Esophagus muscularis mucosa (tissue), 4 donors: ENCODE measurements at regions not wholly inside any gene's neighbourhood (a gene's known extent, or its start where the extent isn't known, plus 50 kb on each side); places are given as distances from the start of the nearest gene placed in this dataset.

Experiments
- DNase-seq: peaks from one replicate; pipeline ENCODE4 v3.0.0-alpha.2; 2017; ENCODE audit errors: extremely low spot score
- H3K27ac ChIP-seq, 4 donors: fragments of 200-600 bp; sonication (generic); replicated peaks in 1 of 4; 1 replicate in 3 of 4; 2 replicates in 1 of 4; pipeline ENCODE4 v1.5.1; 2016 to 2019; ENCODE audit warnings: mild to moderate bottlenecking in 1 of 4
- H3K27me3 ChIP-seq, 4 donors: fragments of 200-600 bp; sonication (generic); one replicate each; pipeline versions ENCODE4 v1.5.1 to v1.6.0; 2016 to 2019
- H3K36me3 ChIP-seq, 4 donors: fragments of 200-600 bp; sonication (generic); one replicate each; pipeline ENCODE4 v1.5.1; 2016 to 2019
- H3K4me1 ChIP-seq, 4 donors: fragments of 200-600 bp; sonication (generic); one replicate each; pipeline ENCODE4 v1.5.1; 2016 to 2019
- H3K4me3 ChIP-seq, 4 donors: fragments of 200-600 bp; sonication (generic); 1 replicate in 2 of 4; 2 replicates in 2 of 4; pipeline ENCODE4 v1.5.1; 2016 to 2019; ENCODE audit warnings: mild to moderate bottlenecking in 4 of 4, moderate library complexity in 1 of 4
- H3K9me3 ChIP-seq, 4 donors: fragments of 200-600 bp; sonication (generic); 1 replicate in 3 of 4; 2 replicates in 1 of 4; pipeline ENCODE4 v1.5.1; 2016 to 2019
- EP300 ChIP-seq: sonication (generic); formaldehyde crosslinking; IDR thresholded peaks from one replicate; pipeline ENCODE4 v1.6.1; 2017; ENCODE audit warnings: antibody characterized with exemption
- POLR2A ChIP-seq: fragments of 450-650 bp; IDR thresholded peaks from one replicate; pipeline ENCODE4 v1.6.1; 2017; ENCODE audit warnings: antibody characterized with exemption, moderate library complexity, mild to moderate bottlenecking, low read depth
- POLR2AphosphoS5 ChIP-seq, 2 donors: sonication (generic); formaldehyde crosslinking; IDR thresholded peaks; one replicate each; pipeline ENCODE4 v1.6.1; 2017; ENCODE audit warnings: antibody characterized with exemption in 2 of 2
- WGBS: methylation state at CpG from one replicate; pipeline ENCODE4 v1.1.5; 2018; 5-methylcytosine and 5-hydroxymethylcytosine counted together
- intact Hi-C: fragments of 100-400 bp; cut with DNase I; formaldehyde crosslinking; loops from one replicate; pipeline ENCODE4 v1.15.1; 2023
- TF ChIP-seq, protein P1 (sequence below), 3 experiments: fragments of 200-600 bp in 2 of 3; fragments of 450-650 bp in 1 of 3; sonication (generic) in 2 of 3; IDR thresholded peaks; one replicate each; pipeline ENCODE4 v1.5.1; 2017 to 2019; ENCODE audit warnings: antibody characterized with exemption in 3 of 3, mild to moderate bottlenecking in 2 of 3, moderate library complexity in 1 of 3

DNA sequence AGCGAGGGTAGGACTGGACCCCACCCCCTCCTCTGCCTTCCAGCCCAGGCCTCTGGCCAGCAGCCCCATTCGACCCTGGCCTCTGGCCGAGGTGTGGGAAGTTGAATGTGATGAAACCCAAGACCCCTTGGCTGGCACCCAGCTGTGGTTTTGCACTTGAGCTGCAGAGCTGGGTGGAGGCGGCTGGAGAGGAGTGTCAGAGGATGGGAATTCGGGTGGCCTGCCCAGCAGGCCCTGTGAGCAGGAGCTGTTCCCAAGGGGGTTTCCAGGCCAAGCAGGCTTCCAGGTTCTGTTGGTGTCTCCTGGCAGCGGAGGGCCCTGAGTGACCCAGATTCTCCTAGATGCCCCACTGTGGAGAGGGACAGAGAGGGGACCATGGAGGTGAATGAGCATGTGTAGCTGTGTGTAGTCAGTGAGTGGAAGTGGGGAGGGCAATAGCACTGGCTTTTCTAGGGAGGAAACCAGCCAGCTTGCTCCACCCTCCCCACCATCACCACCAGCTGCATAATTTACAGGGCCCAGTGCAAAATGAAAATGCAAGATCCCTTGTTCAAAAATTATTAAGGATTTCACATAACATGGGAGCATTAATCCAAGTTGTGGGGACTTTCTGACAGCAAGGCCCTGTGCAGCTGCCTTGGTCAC lies 172.2 kb upstream of the HAAO start:
- H3K4me3 ChIP-seq = no peak overlapping the region
- no peak for DNase-seq
- 56% methylated on average over 6 of the region's 6 CpGs for WGBS
- no peaks in the 10 kb centered on the region for H3K27me3 ChIP-seq
- TF ChIP-seq EP300 = no peak
- TF ChIP-seq POLR2AphosphoS5 (IDR thresholded peaks at IDR 0.05) = no peak
- no peak for TF ChIP-seq POLR2A
- TF ChIP-seq, protein P1, sequence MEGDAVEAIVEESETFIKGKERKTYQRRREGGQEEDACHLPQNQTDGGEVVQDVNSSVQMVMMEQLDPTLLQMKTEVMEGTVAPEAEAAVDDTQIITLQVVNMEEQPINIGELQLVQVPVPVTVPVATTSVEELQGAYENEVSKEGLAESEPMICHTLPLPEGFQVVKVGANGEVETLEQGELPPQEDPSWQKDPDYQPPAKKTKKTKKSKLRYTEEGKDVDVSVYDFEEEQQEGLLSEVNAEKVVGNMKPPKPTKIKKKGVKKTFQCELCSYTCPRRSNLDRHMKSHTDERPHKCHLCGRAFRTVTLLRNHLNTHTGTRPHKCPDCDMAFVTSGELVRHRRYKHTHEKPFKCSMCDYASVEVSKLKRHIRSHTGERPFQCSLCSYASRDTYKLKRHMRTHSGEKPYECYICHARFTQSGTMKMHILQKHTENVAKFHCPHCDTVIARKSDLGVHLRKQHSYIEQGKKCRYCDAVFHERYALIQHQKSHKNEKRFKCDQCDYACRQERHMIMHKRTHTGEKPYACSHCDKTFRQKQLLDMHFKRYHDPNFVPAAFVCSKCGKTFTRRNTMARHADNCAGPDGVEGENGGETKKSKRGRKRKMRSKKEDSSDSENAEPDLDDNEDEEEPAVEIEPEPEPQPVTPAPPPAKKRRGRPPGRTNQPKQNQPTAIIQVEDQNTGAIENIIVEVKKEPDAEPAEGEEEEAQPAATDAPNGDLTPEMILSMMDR (IDR thresholded peaks at IDR 0.05) = no peak
- H3K9me3 ChIP-seq = no peaks in the 10 kb centered on the region
- H3K27ac ChIP-seq = peak overlapping the region; percentile 35 to 77 (median 52)
- intact Hi-C loops = no loop called here
- peaks cover 46 to 71% (median 70%) of the 10 kb centered on the region in 4 donors for H3K4me1 ChIP-seq
- no peaks in the 10 kb centered on the region for H3K36me3 ChIP-seq

DNA sequence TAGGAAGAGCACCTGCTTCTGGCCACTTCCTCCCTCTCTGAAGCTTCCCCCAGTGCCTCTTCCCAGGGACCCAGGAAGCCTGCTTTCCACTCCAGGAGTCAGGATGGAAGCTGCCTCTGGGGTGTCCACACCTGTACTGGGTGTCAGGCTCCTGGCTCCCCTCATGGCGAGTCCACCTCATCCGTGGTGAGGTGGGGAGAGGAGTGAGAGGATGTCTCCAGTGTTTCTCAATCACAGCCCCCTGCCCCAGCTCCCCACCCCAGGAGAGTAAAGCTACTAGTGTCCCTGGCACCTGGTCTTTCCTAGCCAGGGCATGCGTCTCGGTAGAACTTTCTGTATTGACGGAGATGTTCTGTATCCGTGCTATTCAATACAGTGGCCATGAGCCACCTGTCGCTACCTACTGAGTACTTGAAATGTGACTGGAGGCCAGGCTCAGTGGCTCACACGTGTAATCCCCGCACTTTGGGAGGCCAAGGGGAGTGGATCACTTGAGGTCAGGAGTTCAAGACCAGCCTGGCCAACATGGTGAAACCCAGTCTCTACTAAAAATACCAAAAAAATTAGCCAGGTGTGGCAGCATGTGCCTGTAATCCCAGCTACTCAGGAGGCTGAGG lies 171.2 kb upstream of the HAAO start:
- Histone ChIP-seq H3K27me3 (no peaks in the 10 kb centered on the region), H3K4me1 (peaks cover 54 to 73% (median 72%) of the 10 kb centered on the region in 4 donors), H3K36me3 (no peaks in the 10 kb centered on the region), H3K27ac (peak overlapping the region; percentile 63 to 80 (median 74)), H3K9me3 (no peaks in the 10 kb centered on the region), H3K4me3 (no peak overlapping the region)
- WGBS = 79% methylated on average over 6 of the region's 9 CpGs
- TF ChIP-seq, protein P1 (IDR thresholded peaks at IDR 0.05) = no peak
- TF ChIP-seq EP300 = no peak
- intact Hi-C loops = no loop called here
- DNase-seq = no peak

DNA sequence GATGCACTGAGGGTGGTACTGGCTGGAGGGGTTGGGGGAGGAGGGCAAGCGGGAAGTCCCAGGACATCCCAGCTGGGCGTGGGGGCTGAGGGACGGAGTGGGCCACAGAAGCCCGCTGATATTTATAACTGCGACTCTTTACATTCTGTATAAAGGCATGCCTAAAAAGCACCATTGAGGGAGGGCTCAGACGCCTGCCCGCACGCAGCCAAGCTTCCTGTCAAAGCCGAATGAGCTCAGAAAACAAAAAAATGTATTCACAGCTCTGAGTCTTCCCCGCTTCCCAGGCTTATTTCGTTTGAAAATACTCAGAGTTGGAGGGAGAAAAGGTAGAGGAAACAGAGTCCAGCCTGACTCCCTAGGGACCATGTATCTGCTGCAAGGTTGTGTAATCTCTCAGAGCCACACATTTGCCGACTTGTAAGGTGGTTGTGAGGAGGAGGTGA lies 170.1 kb upstream of the HAAO start:
- 47% methylated on average over 10 of the region's 12 CpGs for WGBS
- Histone ChIP-seq H3K4me1 (peaks cover 53 to 77% (median 68%) of the 10 kb centered on the region in 4 donors), H3K27me3 (no peaks in the 10 kb centered on the region), H3K4me3 (no peak overlapping the region), H3K9me3 (no peaks in the 10 kb centered on the region), H3K27ac (peak overlapping the region; percentile 63 to 80 (median 74)), H3K36me3 (no peaks in the 10 kb centered on the region)
- intact Hi-C loops = no loop called here
- TF ChIP-seq POLR2AphosphoS5 (IDR thresholded peaks at IDR 0.05) (no peak), EP300 (no peak), POLR2A (no peak)
- TF ChIP-seq, protein P1 (IDR thresholded peaks at IDR 0.05) = no peak
- no peak for DNase-seq

DNA sequence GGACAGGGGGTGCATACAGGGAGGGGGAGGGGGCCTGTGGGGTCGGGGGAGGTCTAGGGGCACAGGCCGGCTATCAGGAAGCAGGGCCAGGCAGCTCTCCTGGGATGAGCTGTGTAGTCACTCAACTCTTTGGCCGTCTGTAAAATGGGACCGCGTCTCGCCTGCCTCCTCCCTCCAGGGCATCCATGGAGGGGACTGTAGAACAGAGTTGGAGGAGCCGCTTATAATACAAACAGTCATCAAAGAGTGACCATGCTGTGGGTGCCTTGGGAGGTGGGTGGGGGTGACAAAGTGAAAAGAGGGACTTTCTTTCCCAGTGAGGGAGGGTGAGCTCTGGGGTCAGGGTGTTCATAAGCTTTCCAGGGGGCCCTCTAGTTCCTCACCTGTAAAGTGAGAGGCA lies 169.6 kb upstream of the HAAO start:
- H3K36me3 ChIP-seq = no peaks in the 10 kb centered on the region
- intact Hi-C loops = no loop called here
- 43% methylated on average over 7 of the region's 7 CpGs for WGBS
- H3K4me3 ChIP-seq = no peak overlapping the region
- DNase-seq = no peak
- peaks cover 53 to 77% (median 68%) of the 10 kb centered on the region in 4 donors for H3K4me1 ChIP-seq
- no peaks in the 10 kb centered on the region for H3K9me3 ChIP-seq
- TF ChIP-seq EP300 = no peak
- TF ChIP-seq POLR2A = no peak
- TF ChIP-seq, protein P1 (IDR thresholded peaks at IDR 0.05) = no peak
- TF ChIP-seq POLR2AphosphoS5 (IDR thresholded peaks at IDR 0.05) = no peak
- peak overlapping the region; percentile 63 to 80 (median 74) for H3K27ac ChIP-seq
- H3K27me3 ChIP-seq = no peaks in the 10 kb centered on the region
